HUES64 (cell line): ENCODE measurements at regions not wholly inside any gene's neighbourhood (a gene's known extent, or its start where the extent isn't known, plus 50 kb on each side); places are given as distances from the start of the nearest gene placed in this dataset.

Experiments
- H3K27ac ChIP-seq: 2 replicates; pipeline ENCODE4 v1.7.0; 2013; ENCODE audit warnings: low read depth, low read length, inconsistent platforms
- H3K27me3 ChIP-seq: 2 replicates; pipeline ENCODE4 v1.6.1; 2013; ENCODE audit warnings: mild to moderate bottlenecking, low read length; ENCODE audit not compliant: insufficient read depth
- H3K36me3 ChIP-seq: 2 replicates; pipeline ENCODE4 v1.6.1; 2013; ENCODE audit warnings: mild to moderate bottlenecking, low read length; ENCODE audit not compliant: insufficient read depth
- H3K4me1 ChIP-seq: 2 replicates; pipeline ENCODE4 v1.6.1; 2013; ENCODE audit warnings: mild to moderate bottlenecking, low read length, moderate library complexity; ENCODE audit not compliant: insufficient read depth
- H3K4me3 ChIP-seq: 2 replicates; pipeline ENCODE4 v1.5.1; 2013; ENCODE audit warnings: mild to moderate bottlenecking, low read length, moderate library complexity
- H3K9ac ChIP-seq: 2 replicates; pipeline ENCODE4 v1.6.1; 2013; ENCODE audit warnings: mild to moderate bottlenecking, low read depth, low read length
- H3K9me3 ChIP-seq: 2 replicates; pipeline ENCODE4 v1.6.1; 2013; ENCODE audit warnings: low read depth, low read length; ENCODE audit not compliant: insufficient read depth
- WGBS: fragments of 150-250, 120-280 bp; methylation state at CpG from one replicate; pipeline ENCODE4 v1.1.7; 2013; ENCODE audit warnings: missing lambda C conversion rate; 5-methylcytosine and 5-hydroxymethylcytosine counted together

GRCh38 chr22:48593551-48593950 is 1234.1 kb downstream of the BRD1 start:
- H3K27me3 ChIP-seq, result no peaks in the 10 kb centered on the region
- no peaks in the 10 kb centered on the region for H3K4me1 ChIP-seq
- H3K9me3 ChIP-seq, result no peaks in the 10 kb centered on the region
- H3K4me3 ChIP-seq, result no peak overlapping the region
- WGBS, result 96% methylated on average over 15 of the region's 15 CpGs
- H3K27ac ChIP-seq, result no peak overlapping the region
- H3K9ac ChIP-seq, result no peak overlapping the region
- H3K36me3 ChIP-seq, result no peaks in the 10 kb centered on the region

GRCh38 chr22:48592931-48593330 is 1234.7 kb downstream of the BRD1 start:
- no peak overlapping the region for H3K9ac ChIP-seq
- H3K27me3 ChIP-seq, result no peaks in the 10 kb centered on the region
- WGBS, result 92% methylated on average over 17 of the region's 17 CpGs
- H3K36me3 ChIP-seq, result no peaks in the 10 kb centered on the region
- H3K4me1 ChIP-seq, result no peaks in the 10 kb centered on the region
- no peak overlapping the region for H3K4me3 ChIP-seq
- H3K9me3 ChIP-seq, result no peaks in the 10 kb centered on the region
- H3K27ac ChIP-seq, result no peak overlapping the region

- WGBS, result 93% methylated on average over 12 of the region's 12 CpGs
- no peaks in the 10 kb centered on the region for H3K4me1 ChIP-seq
- H3K27ac ChIP-seq, result no peak overlapping the region
- H3K27me3 ChIP-seq, result no peaks in the 10 kb centered on the region
- no peak overlapping the region for H3K9ac ChIP-seq
- H3K36me3 ChIP-seq, result no peaks in the 10 kb centered on the region
- no peak overlapping the region for H3K4me3 ChIP-seq
- H3K9me3 ChIP-seq, result no peaks in the 10 kb centered on the region
Observed at GRCh38 chr22:48592488-48592887, 1235.2 kb downstream of the BRD1 start.

- Histone ChIP-seq H3K4me1 (no peaks in the 10 kb centered on the region), H3K9me3 (no peaks in the 10 kb centered on the region)
- 95% methylated on average over 3 of the region's 3 CpGs for WGBS
Observed at GRCh38 chr22:48592066-48592345, 1235.7 kb downstream of the BRD1 start.

GRCh38 chr22:48591286-48592065 is 1236.2 kb downstream of the BRD1 start:
- Histone ChIP-seq H3K9me3 (no peaks in the 10 kb centered on the region), H3K27ac (no peak overlapping the region), H3K9ac (no peak overlapping the region), H3K27me3 (no peaks in the 10 kb centered on the region), H3K36me3 (no peaks in the 10 kb centered on the region), H3K4me3 (no peak overlapping the region), H3K4me1 (no peaks in the 10 kb centered on the region)
- WGBS, result 95% methylated on average over 29 of the region's 29 CpGs

More at GRCh38 chr22:48592066-48592345, 1235.7 kb downstream of the BRD1 start:
- Histone ChIP-seq H3K27me3 (no peaks in the 10 kb centered on the region), H3K9ac (no peak overlapping the region), H3K36me3 (no peaks in the 10 kb centered on the region), H3K4me3 (no peak overlapping the region), H3K27ac (no peak overlapping the region)

- Histone ChIP-seq H3K4me1 (no peaks in the 10 kb centered on the region), H3K27ac (no peak overlapping the region), H3K27me3 (no peaks in the 10 kb centered on the region), H3K9me3 (no peaks in the 10 kb centered on the region), H3K4me3 (no peak overlapping the region), H3K9ac (no peak overlapping the region), H3K36me3 (no peaks in the 10 kb centered on the region)
- 97% methylated on average over 19 of the region's 19 CpGs for WGBS
Observed at GRCh38 chr22:48589901-48590300, 1237.8 kb downstream of the BRD1 start.

- H3K4me3 ChIP-seq, result no peak overlapping the region
- no peak overlapping the region for H3K27ac ChIP-seq
- H3K9ac ChIP-seq, result no peak overlapping the region
- H3K4me1 ChIP-seq, result no peaks in the 10 kb centered on the region
- WGBS, result 95% methylated on average over 9 of the region's 9 CpGs
- H3K27me3 ChIP-seq, result no peaks in the 10 kb centered on the region
- H3K36me3 ChIP-seq, result no peaks in the 10 kb centered on the region
- no peaks in the 10 kb centered on the region for H3K9me3 ChIP-seq
Observed at GRCh38 chr22:48588878-48589450, 1238.7 kb downstream of the BRD1 start.

GRCh38 chr22:48588151-48588877 is 1239.4 kb downstream of the BRD1 start:
- Histone ChIP-seq H3K4me1 (no peaks in the 10 kb centered on the region), H3K36me3 (no peaks in the 10 kb centered on the region), H3K4me3 (no peak overlapping the region), H3K27ac (no peak overlapping the region), H3K27me3 (no peaks in the 10 kb centered on the region), H3K9ac (no peak overlapping the region), H3K9me3 (no peaks in the 10 kb centered on the region)
- 93% methylated on average over 23 of the region's 23 CpGs for WGBS

GRCh38 chr22:48587236-48587865 is 1240.3 kb downstream of the BRD1 start:
- no peak overlapping the region for H3K9ac ChIP-seq
- WGBS, result 96% methylated on average over 18 of the region's 18 CpGs
- H3K9me3 ChIP-seq, result no peaks in the 10 kb centered on the region
- no peak overlapping the region for H3K4me3 ChIP-seq
- no peaks in the 10 kb centered on the region for H3K27me3 ChIP-seq
- H3K27ac ChIP-seq, result no peak overlapping the region
- H3K36me3 ChIP-seq, result no peaks in the 10 kb centered on the region
- H3K4me1 ChIP-seq, result no peaks in the 10 kb centered on the region

- H3K9ac ChIP-seq, result no peak overlapping the region
Observed at GRCh38 chr22:48586799-48587185, 1240.9 kb downstream of the BRD1 start.

More at GRCh38 chr22:48586799-48587185, 1240.9 kb downstream of the BRD1 start:
- Histone ChIP-seq H3K4me1 (no peaks in the 10 kb centered on the region), H3K27ac (no peak overlapping the region), H3K36me3 (no peaks in the 10 kb centered on the region), H3K9me3 (no peaks in the 10 kb centered on the region), H3K4me3 (no peak overlapping the region), H3K27me3 (no peaks in the 10 kb centered on the region)
- 97% methylated on average over 7 of the region's 7 CpGs for WGBS
